IMR-90 (cell line): ENCODE measurements at regions not wholly inside any gene's neighbourhood (a gene's known extent, or its start where the extent isn't known, plus 50 kb on each side); places are given as distances from the start of the nearest gene placed in this dataset.

ENCODE experiments used
- ATAC-seq: fragments of 200-7000 bp; cut with Tn5 transposase; 2 replicates; pipeline ENCODE4 v1.9.1; 2020; ENCODE audit warnings: low read depth, mild to moderate bottlenecking, moderate library complexity
- BruUV-seq: library from RNA; stranded (reverse); fragments of 400-500 nt; replicated peaks from 2 replicates; lab custom pipeline; 2021; lab: Mats Ljungman, UMichigan
- CTCF ChIA-PET: fragments of 300-600 bp; formaldehyde crosslinking; extraction: SDS; loops from one replicate; lab custom pipeline; 2021; ENCODE audit warnings: antibody characterized with exemption; lab: Yijun Ruan, JAX
- POLR2A ChIA-PET: fragments of 300-600 bp; sonication (Branson Sonifier 250); formaldehyde crosslinking; loops from one replicate; lab custom pipeline; 2022; ENCODE audit warnings: antibody characterized with exemption; ENCODE audit not compliant: unreplicated experiment; lab: Charles Lee
- DNase-seq: peaks from one replicate; pipeline ENCODE4 v3.0.0; 2013
- H2AFZ ChIP-seq: replicated peaks from 2 replicates; pipeline ENCODE3; 2013; ENCODE audit warnings: low read length, mild to moderate bottlenecking; ENCODE audit not compliant: poor library complexity
- H2AK5ac ChIP-seq: 2 replicates; pipeline ENCODE4 v1.6.1; 2013; ENCODE audit warnings: low read depth, low read length, inconsistent platforms
- H2AK9ac ChIP-seq: replicated peaks from 2 replicates; pipeline ENCODE3; 2013; ENCODE audit warnings: mild to moderate bottlenecking, low read depth, low read length, moderate library complexity; ENCODE audit not compliant: poor library complexity
- H2BK120ac ChIP-seq: 2 replicates; pipeline ENCODE4 v1.6.1; 2013; ENCODE audit warnings: low read depth, low read length, inconsistent platforms
- H2BK15ac ChIP-seq: 3 replicates; pipeline ENCODE4 v1.6.1; 2013; ENCODE audit warnings: low read depth, low read length, inconsistent platforms
- H2BK20ac ChIP-seq: 2 replicates; pipeline ENCODE4 v1.6.1; 2013; ENCODE audit warnings: low read depth, mild to moderate bottlenecking, inconsistent platforms, low read length, moderate library complexity
- H2BK5ac ChIP-seq: 2 replicates; pipeline ENCODE4 v1.6.1; 2013; ENCODE audit warnings: mild to moderate bottlenecking, low read depth, low read length, inconsistent platforms; ENCODE audit not compliant: poor library complexity, severe bottlenecking
- H3K14ac ChIP-seq: replicated peaks from 2 replicates; pipeline ENCODE4 v1.6.1; 2013; ENCODE audit warnings: low read depth, low read length, inconsistent platforms
- H3K18ac ChIP-seq: 2 replicates; pipeline ENCODE4 v1.6.1; 2013; ENCODE audit warnings: low read depth, low read length, control low read depth
- H3K23ac ChIP-seq: 2 replicates; pipeline ENCODE4 v1.6.1; 2013; ENCODE audit warnings: low read depth, low read length, inconsistent platforms
- H3K27ac ChIP-seq: 2 replicates; pipeline ENCODE4 v1.5.1; 2013; ENCODE audit warnings: mild to moderate bottlenecking, control low read depth, low read length; ENCODE audit not compliant: insufficient read depth
- H3K27me3 ChIP-seq: 2 replicates; pipeline ENCODE4 v1.6.1; 2013; ENCODE audit warnings: low read length; ENCODE audit not compliant: control insufficient read depth, insufficient read depth
- H3K36me3 ChIP-seq: 2 replicates; pipeline ENCODE4 v1.6.1; 2013; ENCODE audit warnings: low read length, mixed read lengths; ENCODE audit not compliant: control insufficient read depth, insufficient read depth
- H3K4ac ChIP-seq: 2 replicates; pipeline ENCODE4 v1.6.1; 2013; ENCODE audit warnings: low read depth, low read length, inconsistent platforms
- H3K4me1 ChIP-seq: 2 replicates; pipeline ENCODE4 v1.6.1; 2013; ENCODE audit warnings: low read length, mixed read lengths; ENCODE audit not compliant: control insufficient read depth, insufficient read depth
- H3K4me2 ChIP-seq: 2 replicates; pipeline ENCODE4 v1.6.1; 2013; ENCODE audit warnings: low read depth, mild to moderate bottlenecking, control low read depth, low read length, moderate library complexity
- H3K4me3 ChIP-seq: 2 replicates; pipeline ENCODE4 v1.5.1; 2013; ENCODE audit warnings: low read depth, mild to moderate bottlenecking, control low read depth, low read length, moderate library complexity; ENCODE audit not compliant: insufficient read depth
- H3K56ac ChIP-seq: 2 replicates; pipeline ENCODE4 v1.6.1; 2013; ENCODE audit warnings: low read length, inconsistent platforms; ENCODE audit not compliant: insufficient read depth; ENCODE audit errors: extremely low read depth
- H3K79me1 ChIP-seq, 2 experiments: 2 replicates each; pipeline ENCODE4 v1.6.1; 2013; ENCODE audit warnings: low read length in 2 of 2, inconsistent platforms in 1 of 2, low read depth in 1 of 2
- H3K9ac ChIP-seq: 2 replicates; pipeline ENCODE4 v1.6.1; 2013; ENCODE audit warnings: low read depth, low read length, control low read depth
- H3K9me1 ChIP-seq: 2 replicates; pipeline ENCODE4 v1.6.1; 2013; ENCODE audit warnings: low read length, inconsistent platforms; ENCODE audit not compliant: insufficient read depth
- H3K9me3 ChIP-seq: 2 replicates; pipeline ENCODE4 v1.6.1; 2013; ENCODE audit warnings: low read length; ENCODE audit not compliant: control insufficient read depth, insufficient read depth
- H4K20me1 ChIP-seq: 2 replicates; pipeline ENCODE4 v1.6.1; 2013; ENCODE audit warnings: low read length, inconsistent platforms; ENCODE audit not compliant: insufficient read depth
- H4K5ac ChIP-seq: 2 replicates; pipeline ENCODE4 v1.6.1; 2013; ENCODE audit warnings: mild to moderate bottlenecking, low read depth, low read length, control low read depth
- H4K8ac ChIP-seq, 2 experiments: 2 replicates each; pipeline ENCODE4 v1.6.1; 2013; ENCODE audit warnings: low read depth in 2 of 2, low read length in 2 of 2, control low read depth in 1 of 2, inconsistent platforms in 1 of 2
- H4K91ac ChIP-seq: 2 replicates; pipeline ENCODE4 v1.6.1; 2013; ENCODE audit warnings: low read depth, low read length, inconsistent platforms; ENCODE audit not compliant: insufficient read depth
- CEBPB ChIP-seq: IDR thresholded peaks from 2 replicates; pipeline ENCODE4 v1.6.1; 2012; ENCODE audit warnings: low read depth, low read length, improper control_type of control experiment
- CHD1 ChIP-seq: IDR thresholded peaks from 2 replicates; pipeline ENCODE4 v1.6.1; 2012; ENCODE audit warnings: low read depth, low read length, improper control_type of control experiment
- CTCF ChIP-seq: conservative IDR thresholded peaks from 2 replicates; pipeline ENCODE4 v1.5.1; 2012; ENCODE audit warnings: mild to moderate bottlenecking, low read depth, low read length, improper control_type of control experiment
- ELK1 ChIP-seq: fragments of 150-350 bp; IDR thresholded peaks from 2 replicates; pipeline ENCODE4 v1.6.1; 2016; ENCODE audit warnings: low read depth, mild to moderate bottlenecking, low read length, moderate library complexity, borderline replicate concordance
- FOS ChIP-seq: fragments of 150-350 bp; IDR thresholded peaks from 2 replicates; pipeline ENCODE4 v1.6.1; 2016; ENCODE audit warnings: low read depth, low read length
- RCOR1 ChIP-seq: IDR thresholded peaks from 2 replicates; pipeline ENCODE4 v1.6.1; 2012; ENCODE audit warnings: mild to moderate bottlenecking, low read length, improper control_type of control experiment; ENCODE audit not compliant: insufficient replicate concordance
- RFX5 ChIP-seq: IDR thresholded peaks from 2 replicates; pipeline ENCODE4 v1.8.0; 2012; ENCODE audit warnings: low read depth, mild to moderate bottlenecking, low read length, moderate library complexity
- SMC3 ChIP-seq: fragments of 150-350 bp; IDR thresholded peaks from 2 replicates; pipeline ENCODE4 v1.6.1; 2016; ENCODE audit warnings: low read depth, mild to moderate bottlenecking, antibody characterized with exemption, low read length, moderate library complexity
- WGBS, 2 experiments: methylation state at CpG; one replicate each; pipeline versions ENCODE4 v1.1.5 to v1.1.7; 2013; ENCODE audit warnings: missing lambda C conversion rate in 2 of 2; ENCODE audit not compliant: insufficient read length in 1 of 2; ENCODE audit errors: extremely low coverage in 2 of 2; 5-methylcytosine and 5-hydroxymethylcytosine counted together
- dilution Hi-C: fragments of 300-500 bp; cut with HindIII; formaldehyde crosslinking; loops from one replicate; pipeline ENCODE4 v1.14.3; 2018; ENCODE audit warnings: low sequenced_read_pairs; ENCODE audit not compliant: unreplicated experiment
- in situ Hi-C: fragments of 300-500 bp; cut with MboI; formaldehyde crosslinking; loops from 3 replicates; pipeline ENCODE4 v1.14.3; 2019; ENCODE audit warnings: low sequenced_read_pairs, inconsistent platforms, mixed read lengths
- intact Hi-C: fragments of 100-400 bp; cut with micrococcal nuclease; formaldehyde crosslinking; loops from 2 replicates; pipeline ENCODE4 v1.10.0; 2022
- TF ChIP-seq, protein P1 (sequence below): fragments of 150-350 bp; IDR thresholded peaks from 2 replicates; pipeline ENCODE4 v1.6.1; 2017; ENCODE audit warnings: mild to moderate bottlenecking, antibody characterized with exemption, low read length, low read depth

GRCh38 chr2:43004879-43005244 is 212.5 kb upstream of the HAAO start:
- in situ Hi-C loops (no loop called here), intact Hi-C loops (no loop called here), dilution Hi-C loops (no loop called here)
- Histone ChIP-seq H3K4me2 (no peak overlapping the region), H3K23ac (no peak overlapping the region), H3K27ac (no peak overlapping the region), H3K9ac (no peak overlapping the region), H2AFZ (no peak overlapping the region), H2BK15ac (no peak overlapping the region), H2AK9ac (no peak overlapping the region), H3K9me3 (peaks cover 3% of the 10 kb centered on the region; the same call in 1 of the 2 replicates), H4K91ac (no peak overlapping the region), H3K18ac (no peak overlapping the region), H3K27me3 (no peaks in the 10 kb centered on the region), H2AK5ac (no peak overlapping the region), H3K36me3 (no peaks in the 10 kb centered on the region), H4K20me1 (no peaks in the 10 kb centered on the region), H2BK120ac (no peak overlapping the region), H3K4me3 (no peak overlapping the region), H3K14ac (no peak overlapping the region), H3K4ac (no peak overlapping the region), H3K9me1 (peaks cover 3% of the 10 kb centered on the region; the same call in 1 of the 2 replicates), H3K56ac (no peak overlapping the region), H3K79me1 (no peaks in the 10 kb centered on the region), H4K8ac (no peak overlapping the region), H2BK20ac (no peak overlapping the region), H2BK5ac (no peak overlapping the region), H3K4me1 (no peaks in the 10 kb centered on the region), H4K5ac (no peak overlapping the region)
- ATAC-seq = no peak
- CTCF ChIA-PET = no interaction called here
- POLR2A ChIA-PET = interaction anchor here (0.7 kb wide), 1 partner anchor 19 kb away, joined by 3 read pairs; no protein-coding TSS in a partner anchor
- DNase-seq = no peak
- no TSS peak for BruUV-seq
- TF ChIP-seq CHD1 = no peak
- TF ChIP-seq CEBPB = no peak
- TF ChIP-seq FOS = no peak
- TF ChIP-seq RCOR1 = no peak
- TF ChIP-seq SMC3 = no peak
- TF ChIP-seq CTCF = no peak
- TF ChIP-seq, protein P1, sequence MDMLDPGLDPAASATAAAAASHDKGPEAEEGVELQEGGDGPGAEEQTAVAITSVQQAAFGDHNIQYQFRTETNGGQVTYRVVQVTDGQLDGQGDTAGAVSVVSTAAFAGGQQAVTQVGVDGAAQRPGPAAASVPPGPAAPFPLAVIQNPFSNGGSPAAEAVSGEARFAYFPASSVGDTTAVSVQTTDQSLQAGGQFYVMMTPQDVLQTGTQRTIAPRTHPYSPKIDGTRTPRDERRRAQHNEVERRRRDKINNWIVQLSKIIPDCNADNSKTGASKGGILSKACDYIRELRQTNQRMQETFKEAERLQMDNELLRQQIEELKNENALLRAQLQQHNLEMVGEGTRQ = no peak
- TF ChIP-seq ELK1 = no peak
- TF ChIP-seq RFX5 = no peak
- 100% methylated on average over 1 of the region's 5 CpGs; no CpG with 5 or more reads in 1 of the 2 experiments for WGBS, 2 experiments
